K562 (cell line): ENCODE measurements at regions not wholly inside any gene's neighbourhood (a gene's known extent, or its start where the extent isn't known, plus 50 kb on each side); places are given as distances from the start of the nearest gene placed in this dataset.

Experiments
- ATAC-seq: fragments of 200-7000 bp; cut with Tn5 transposase; 3 replicates; pipeline ENCODE4 v1.9.1; 2020; ENCODE audit warnings: moderate library complexity
- BruUV-seq: library from RNA; stranded (reverse); fragments of 400-500 nt; replicated peaks from 2 replicates; lab custom pipeline; 2021; lab: Mats Ljungman, UMichigan
- CTCF ChIA-PET: fragments of 300-600 bp; formaldehyde crosslinking; extraction: SDS; loops from one replicate; lab custom pipeline; 2021; ENCODE audit warnings: low intra/inter-chr PET ratio; lab: Yijun Ruan, JAX
- POLR2A ChIA-PET: fragments of 300-600, 350-650 bp; sonication (Branson Sonifier 250); formaldehyde crosslinking; extraction: SDS; loops from one replicate; lab custom pipeline; 2021; ENCODE audit warnings: antibody characterized with exemption, inconsistent platforms; lab: Yijun Ruan, JAX
- DNase-seq, 4 experiments: peaks; one replicate each; pipeline versions ENCODE4 v3.0.0 to v3.0.0-alpha.2; 2011 to 2018; ENCODE audit warnings: low spot score in 3 of 4, mixed read lengths in 3 of 4; ENCODE audit errors: extremely low read depth in 1 of 4
- FAIRE-seq: peaks from 2 replicates; lab custom pipeline; 2011; peaks lifted over from hg19 to GRCh38; lab: Jason Lieb, UNC
- H2AFZ ChIP-seq: 2 replicates; pipeline ENCODE4 v1.6.0; 2011; ENCODE audit warnings: low read depth, low read length, control low read depth, inconsistent platforms
- H3K27ac ChIP-seq: fragments of 200-600 bp; 3 replicates; pipeline ENCODE4 v1.8.0; 2011; ENCODE audit warnings: low read depth, mild to moderate bottlenecking, control low read depth, inconsistent platforms, low read length, moderate library complexity, mixed read lengths; ENCODE audit errors: extremely low read depth
- H3K27me3 ChIP-seq, 2 experiments: fragments of 300-600 bp in 1 of 2; 2 replicates in 1 of 2; 3 replicates in 1 of 2; pipeline versions ENCODE4 v1.6.0 to v1.8.0; 2011; ENCODE audit warnings: inconsistent platforms in 2 of 2, low read length in 2 of 2, mild to moderate bottlenecking in 1 of 2, mixed read lengths in 1 of 2, moderate library complexity in 1 of 2; ENCODE audit not compliant: control insufficient read depth in 2 of 2, insufficient read depth in 2 of 2
- H3K36me3 ChIP-seq: fragments of 300-600 bp; 3 replicates; pipeline ENCODE4 v1.8.0; 2011; ENCODE audit warnings: mild to moderate bottlenecking, low read length, inconsistent platforms; ENCODE audit not compliant: control insufficient read depth, insufficient read depth
- H3K4me1 ChIP-seq, 2 experiments: fragments of 200-600 bp in 1 of 2; replicated peaks in 1 of 2; 2 replicates in 1 of 2; 3 replicates in 1 of 2; pipeline versions ENCODE4 v1.5.1 to v1.8.0; 2011; ENCODE audit warnings: inconsistent platforms in 2 of 2, low read length in 2 of 2, mild to moderate bottlenecking in 1 of 2, mixed read lengths in 1 of 2, moderate library complexity in 1 of 2; ENCODE audit not compliant: control insufficient read depth in 2 of 2, insufficient read depth in 2 of 2
- H3K4me2 ChIP-seq: 2 replicates; pipeline ENCODE4 v1.6.1; 2011; ENCODE audit warnings: low read length, control low read depth, inconsistent platforms, mixed read lengths; ENCODE audit not compliant: insufficient read depth
- H3K4me3 ChIP-seq: fragments of 200-600 bp; sonication (generic), shearing (Covaris generic); 2 replicates; pipeline ENCODE4 v1.5.1; 2016; ENCODE audit warnings: control low read depth, inconsistent platforms
- H3K79me2 ChIP-seq: fragments of 200-600 bp; 3 replicates; pipeline ENCODE4 v1.8.0; 2011; ENCODE audit warnings: low read length, inconsistent platforms; ENCODE audit not compliant: control insufficient read depth, insufficient read depth
- H3K9ac ChIP-seq, 2 experiments: 2 replicates each; pipeline versions ENCODE4 v1.6.0 to v1.6.1; 2011; ENCODE audit warnings: low read depth in 2 of 2, low read length in 2 of 2, control low read depth in 1 of 2, inconsistent platforms in 1 of 2, mild to moderate bottlenecking in 1 of 2, mixed read lengths in 1 of 2; ENCODE audit not compliant: insufficient read depth in 1 of 2
- H3K9me1 ChIP-seq: one replicate; pipeline ENCODE4 v1.6.0; 2011; ENCODE audit warnings: inconsistent platforms, mild to moderate bottlenecking, low read length, moderate library complexity; ENCODE audit not compliant: control insufficient read depth, insufficient read depth
- H3K9me3 ChIP-seq: replicated peaks from 2 replicates; pipeline ENCODE4 v1.5.1; 2011; ENCODE audit warnings: low read depth, low read length, inconsistent platforms; ENCODE audit not compliant: control insufficient read depth, insufficient read depth
- H4K20me1 ChIP-seq: replicated peaks from 2 replicates; pipeline ENCODE4 v1.6.1; 2011; ENCODE audit warnings: low read length, inconsistent platforms, mixed read lengths; ENCODE audit not compliant: control insufficient read depth, insufficient read depth
- ARID1B ChIP-seq: fragments of 450-650 bp; IDR thresholded peaks from 2 replicates; pipeline ENCODE4 v1.6.1; 2016; ENCODE audit warnings: antibody characterized with exemption, mild to moderate bottlenecking, inconsistent platforms
- BACH1 ChIP-seq: fragments of 200-800 bp; sonication (Bioruptor generic); IDR thresholded peaks from 2 replicates; pipeline ENCODE4 v1.6.1; 2016; ENCODE audit warnings: missing genetic modification characterization, missing compliant biosample characterization
- C11orf30 ChIP-seq: fragments of 450-650 bp; IDR thresholded peaks from 2 replicates; pipeline ENCODE4 v1.6.1; 2016; ENCODE audit warnings: low read depth, mild to moderate bottlenecking
- CBFA2T3 ChIP-seq: fragments of 450-650 bp; IDR thresholded peaks from 2 replicates; pipeline ENCODE4 v1.6.1; 2017
- CREBBP ChIP-seq: IDR thresholded peaks from one replicate; pipeline ENCODE4 v1.6.1; 2012; ENCODE audit warnings: low read depth, mild to moderate bottlenecking, control low read depth, inconsistent platforms, low read length
- EP300 ChIP-seq: IDR thresholded peaks from 2 replicates; pipeline ENCODE4 v1.6.1; 2012; ENCODE audit warnings: low read length, improper control_type of control experiment
- HNRNPLL ChIP-seq: fragments of 200-400 bp; formaldehyde crosslinking; IDR thresholded peaks from 2 replicates; pipeline ENCODE4 v1.6.1; 2017; ENCODE audit warnings: low read length, low read depth, mild to moderate bottlenecking; ENCODE audit not compliant: poor library complexity, severe bottlenecking
- JUND ChIP-seq, 2 experiments: IDR thresholded peaks; 2 replicates in 1 of 2; 3 replicates in 1 of 2; pipeline ENCODE4 v1.6.1; 2011; ENCODE audit warnings: borderline replicate concordance in 2 of 2, low read depth in 2 of 2, low read length in 2 of 2, improper control_type of control experiment in 1 of 2, missing biosample characterization in 1 of 2, missing genetic modification characterization in 1 of 2, missing genetic modification reagents in 1 of 2
- MAFF ChIP-seq: IDR thresholded peaks from 2 replicates; pipeline ENCODE4 v1.6.1; 2012; ENCODE audit warnings: low read length, improper control_type of control experiment
- MAFG ChIP-seq: fragments of 450-650 bp; conservative IDR thresholded peaks from 2 replicates; pipeline ENCODE4 v1.6.1; 2016; ENCODE audit warnings: missing genetic modification characterization, missing compliant biosample characterization
- MAFK ChIP-seq: IDR thresholded peaks from 2 replicates; pipeline ENCODE4 v1.6.1; 2011; ENCODE audit warnings: low read length, improper control_type of control experiment
- MEF2D ChIP-seq: conservative IDR thresholded peaks from 2 replicates; pipeline ENCODE4 v1.6.1; 2016; ENCODE audit warnings: low read depth, missing genetic modification characterization, missing compliant biosample characterization
- MIER1 ChIP-seq: fragments of 450-650 bp; IDR thresholded peaks from 2 replicates; pipeline ENCODE4 v1.6.1; 2016; ENCODE audit warnings: antibody characterized with exemption, mild to moderate bottlenecking, low read depth
- NFE2 ChIP-seq: IDR thresholded peaks from 2 replicates; pipeline ENCODE4 v1.6.1; 2014; ENCODE audit warnings: antibody characterized with exemption, low read depth
- NFE2L1 ChIP-seq: fragments of 450-650 bp; IDR thresholded peaks from 2 replicates; pipeline ENCODE4 v1.6.1; 2016; ENCODE audit warnings: missing genetic modification characterization, low read depth, mild to moderate bottlenecking, missing compliant biosample characterization, moderate library complexity, borderline replicate concordance
- RBM17 ChIP-seq: fragments of 200-400 bp; formaldehyde crosslinking; IDR thresholded peaks from 2 replicates; pipeline ENCODE4 v1.6.1; 2017; ENCODE audit warnings: low read depth, mild to moderate bottlenecking, low read length, borderline replicate concordance
- RBM34 ChIP-seq: fragments of 200-400 bp; formaldehyde crosslinking; IDR thresholded peaks from 2 replicates; pipeline ENCODE4 v1.6.1; 2018; ENCODE audit warnings: low read length, borderline replicate concordance; ENCODE audit not compliant: insufficient read depth
- SMARCA4 ChIP-seq: fragments of 450-650 bp; IDR thresholded peaks from 2 replicates; pipeline ENCODE4 v1.6.1; 2016
- SNRNP70 ChIP-seq: fragments of 200-400 bp; formaldehyde crosslinking; optimal IDR thresholded peaks from 2 replicates; pipeline ENCODE3; 2017; ENCODE audit warnings: low read depth, low read length
- TBP ChIP-seq: optimal IDR thresholded peaks from 2 replicates; pipeline ENCODE3; 2011; ENCODE audit warnings: low read depth, low read length, improper control_type of control experiment
- ZNF140 ChIP-seq: fragments of 250-450 bp; sonication (Bioruptor Pico); IDR thresholded peaks from 2 replicates; pipeline ENCODE4 v1.8.0; 2021; ENCODE audit warnings: moderate library complexity, mild to moderate bottlenecking, inconsistent platforms
- ZNF316 ChIP-seq: fragments of 450-650 bp; IDR thresholded peaks from 2 replicates; pipeline ENCODE4 v1.6.1; 2016
- ZNF41 ChIP-seq: fragments of 250-450 bp; sonication (Bioruptor Pico); conservative IDR thresholded peaks from 2 replicates; pipeline ENCODE4 v1.4.0; 2020; ENCODE audit warnings: mild to moderate bottlenecking
- ZNF644 ChIP-seq: fragments of 200-800 bp; sonication (Bioruptor generic); IDR thresholded peaks from 2 replicates; pipeline ENCODE4 v1.6.1; 2016; ENCODE audit warnings: low read depth, missing genetic modification characterization, missing compliant biosample characterization
- WGBS: fragments of 100-300 bp; shearing (Covaris generic); methylation state at CpG from one replicate; pipeline ENCODE4 v1.1.6; 2016; ENCODE audit warnings: low coverage, mixed read lengths; ENCODE audit not compliant: insufficient coverage; ENCODE audit errors: missing lambda C conversion rate; 5-methylcytosine and 5-hydroxymethylcytosine counted together
- in situ Hi-C: fragments of 300-500 bp; cut with MboI; formaldehyde crosslinking; loops from 4 replicates; pipeline ENCODE4 v1.15.0; 2018; ENCODE audit warnings: inconsistent platforms, mixed read lengths
- intact Hi-C: fragments of 100-400 bp; cut with micrococcal nuclease; formaldehyde crosslinking; loops from 2 replicates; pipeline ENCODE4 v1.14.2; 2022
- TF ChIP-seq, protein P1 (sequence below): fragments of 250-450 bp; sonication (Bioruptor Pico); IDR thresholded peaks from 2 replicates; pipeline ENCODE4 v1.8.0; 2022; ENCODE audit warnings: moderate library complexity, mild to moderate bottlenecking, inconsistent platforms
- TF ChIP-seq, protein P2 (sequence below): fragments of 250-450 bp; sonication (Bioruptor Pico); IDR thresholded peaks from 2 replicates; pipeline ENCODE4 v1.5.0; 2021

GRCh38 chr3:72576563-72576962, 271.7 kb downstream of the SHQ1 start:
- DNase-seq (peak in 2 of 4 experiments; percentile 11 to 64), ATAC-seq (peak; percentile 57), FAIRE-seq (peak; percentile 80)
- no peaks in the 10 kb centered on the region for H3K27me3 ChIP-seq
- BruUV-seq = no TSS peak
- in situ Hi-C loops = no loop called here
- H3K27ac ChIP-seq = peak overlapping the region; percentile 63
- H4K20me1 ChIP-seq = no peaks in the 10 kb centered on the region
- H3K9me3 ChIP-seq = no peaks in the 10 kb centered on the region
- WGBS = 18% methylated on average over 5 of the region's 5 CpGs
- no peaks in the 10 kb centered on the region for H3K9me1 ChIP-seq
- intact Hi-C loops = no loop called here
- H3K36me3 ChIP-seq = no peaks in the 10 kb centered on the region
- POLR2A ChIA-PET = interaction anchor here (0.7 kb wide), 1 partner anchor 9 kb away, joined by 5 read pairs; no protein-coding TSS in a partner anchor
- CTCF ChIA-PET = no interaction called here
- H3K4me2 ChIP-seq = no peak overlapping the region
- H2AFZ ChIP-seq = peak overlapping the region; percentile 92
- peaks cover 4 to 21% of the 10 kb centered on the region in 2 experiments; a peak in 3 of 5 replicates for H3K4me1 ChIP-seq
- H3K79me2 ChIP-seq = no peaks in the 10 kb centered on the region
- H3K4me3 ChIP-seq = no peak overlapping the region
- H3K9ac ChIP-seq = peak overlapping the region in 1 of 2 experiments; percentile 34; a peak in 1 of 4 replicates
- no peak for TF ChIP-seq TBP
- TF ChIP-seq ZNF644 (tag) = no peak
- no peak for TF ChIP-seq MIER1
- TF ChIP-seq NFE2 = peak; percentile 90
- peak; percentile 20; the same call in 1 of the 2 replicates for TF ChIP-seq JUND (IDR thresholded peaks at IDR 0.05; ENCODE audit: borderline replicate concordance, low read depth, low read length)
- no peak for TF ChIP-seq JUND (tag; IDR thresholded peaks at IDR 0.05; ENCODE audit: borderline replicate concordance, low read depth, low read length)
- peak; percentile 99 for TF ChIP-seq ZNF316
- TF ChIP-seq, protein P1, sequence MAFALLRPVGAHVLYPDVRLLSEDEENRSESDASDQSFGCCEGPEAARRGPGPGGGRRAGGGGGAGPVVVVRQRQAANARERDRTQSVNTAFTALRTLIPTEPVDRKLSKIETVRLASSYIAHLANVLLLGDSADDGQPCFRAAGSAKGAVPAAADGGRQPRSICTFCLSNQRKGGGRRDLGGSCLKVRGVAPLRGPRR (CRISPR knock-in tag) = no peak
- no peak for TF ChIP-seq RBM34
- peak; percentile 49; the same call in 1 of the 2 replicates for TF ChIP-seq NFE2L1 (tag)
- 0 out of 2 replicates have a peak, but pooled peaks have one; percentile 31 for TF ChIP-seq EP300
- TF ChIP-seq MAFK = peak; percentile 99
- peak; percentile 40; the same call in 1 of the 2 replicates for TF ChIP-seq ARID1B
- TF ChIP-seq, protein P2, sequence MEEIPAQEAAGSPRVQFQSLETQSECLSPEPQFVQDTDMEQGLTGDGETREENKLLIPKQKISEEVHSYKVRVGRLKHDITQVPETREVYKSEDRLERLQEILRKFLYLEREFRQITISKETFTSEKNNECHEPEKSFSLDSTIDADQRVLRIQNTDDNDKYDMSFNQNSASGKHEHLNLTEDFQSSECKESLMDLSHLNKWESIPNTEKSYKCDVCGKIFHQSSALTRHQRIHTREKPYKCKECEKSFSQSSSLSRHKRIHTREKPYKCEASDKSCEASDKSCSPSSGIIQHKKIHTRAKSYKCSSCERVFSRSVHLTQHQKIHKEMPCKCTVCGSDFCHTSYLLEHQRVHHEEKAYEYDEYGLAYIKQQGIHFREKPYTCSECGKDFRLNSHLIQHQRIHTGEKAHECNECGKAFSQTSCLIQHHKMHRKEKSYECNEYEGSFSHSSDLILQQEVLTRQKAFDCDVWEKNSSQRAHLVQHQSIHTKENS (CRISPR knock-in tag) = no peak
- TF ChIP-seq BACH1 (tag) = peak; percentile 51; the same call in 1 of the 2 replicates
- no peak for TF ChIP-seq HNRNPLL
- TF ChIP-seq ZNF140 (CRISPR knock-in tag) = no peak
- no peak for TF ChIP-seq SNRNP70
- peak; percentile 98 for TF ChIP-seq MAFG (tag)
- TF ChIP-seq CBFA2T3 = peak; percentile 26; the same call in 1 of the 2 replicates
- TF ChIP-seq RBM17 = no peak
- TF ChIP-seq MEF2D (tag) = no peak
- peak; percentile 99 for TF ChIP-seq C11orf30
- TF ChIP-seq SMARCA4 = peak; percentile 71
- TF ChIP-seq CREBBP = no peak
- peak; percentile 99 for TF ChIP-seq MAFF
- TF ChIP-seq ZNF41 (CRISPR knock-in tag) = no peak
